Endothelial cell of umbilical vein (primary cell): ENCODE measurements at regions not wholly inside any gene's neighbourhood (a gene's known extent, or its start where the extent isn't known, plus 50 kb on each side); places are given as distances from the start of the nearest gene placed in this dataset.

Experiments used
- BruUV-seq: library from RNA; stranded (reverse); fragments of 400-500 nt; replicated peaks from 2 replicates; lab custom pipeline; 2021; lab: Mats Ljungman, UMichigan
- CTCF ChIA-PET: fragments of 300-600, 350-600 bp; sonication (Branson Sonifier 250); formaldehyde crosslinking; loops from one replicate; lab custom pipeline; 2021; ENCODE audit warnings: antibody characterized with exemption, inconsistent platforms; lab: Charles Lee
- POLR2A ChIA-PET: fragments of 300-600, 350-600 bp; sonication (Branson Sonifier 250); formaldehyde crosslinking; loops from one replicate; lab custom pipeline; 2021; ENCODE audit warnings: antibody characterized with exemption, inconsistent platforms; lab: Charles Lee
- DNase-seq: peaks from one replicate; pipeline ENCODE4 v3.0.0-alpha.2; 2011; ENCODE audit warnings: low read depth, low spot score
- FAIRE-seq: peaks from 2 replicates; lab custom pipeline; 2011; peaks lifted over from hg19 to GRCh38; lab: Jason Lieb, UNC
- H2AFZ ChIP-seq: 2 replicates; pipeline ENCODE4 v1.6.0; 2012; ENCODE audit warnings: low read depth, low read length, control low read depth, inconsistent platforms
- H3K27ac ChIP-seq: 2 replicates; pipeline ENCODE4 v1.5.1; 2011; ENCODE audit warnings: low read depth, mild to moderate bottlenecking, control low read depth, low read length, moderate library complexity; ENCODE audit not compliant: insufficient read depth
- H3K27me3 ChIP-seq, 2 experiments: 2 replicates each; pipeline versions ENCODE4 v1.6.0 to v1.6.1; 2011; ENCODE audit warnings: low read length in 2 of 2, mixed read lengths in 1 of 2; ENCODE audit not compliant: control insufficient read depth in 2 of 2, insufficient read depth in 2 of 2
- H3K36me3 ChIP-seq, 2 experiments: 2 replicates in 1 of 2; 3 replicates in 1 of 2; pipeline ENCODE4 v1.5.1; 2011; ENCODE audit warnings: low read length in 2 of 2, mild to moderate bottlenecking in 1 of 2, moderate library complexity in 1 of 2; ENCODE audit not compliant: control insufficient read depth in 2 of 2, insufficient read depth in 2 of 2; ENCODE audit errors: extremely low read depth in 1 of 2
- H3K4me1 ChIP-seq: 3 replicates; pipeline ENCODE4 v1.5.1; 2011; ENCODE audit warnings: mild to moderate bottlenecking, low read length; ENCODE audit not compliant: control insufficient read depth, insufficient read depth; ENCODE audit errors: extremely low read depth
- H3K4me2 ChIP-seq: 2 replicates; pipeline ENCODE4 v1.6.1; 2011; ENCODE audit warnings: low read length, control low read depth, mixed read lengths; ENCODE audit not compliant: insufficient read depth
- H3K4me3 ChIP-seq, 3 experiments: fragments of 200-600 bp in 1 of 3; sonication (generic), shearing (Covaris generic) in 1 of 3; replicated peaks in 1 of 3; 2 replicates each; pipeline ENCODE4 v1.5.1; 2011 to 2016; ENCODE audit warnings: control low read depth in 3 of 3, low read length in 3 of 3, mild to moderate bottlenecking in 2 of 3, inconsistent platforms in 1 of 3, low read depth in 1 of 3, moderate library complexity in 1 of 3; ENCODE audit not compliant: insufficient read depth in 1 of 3
- H3K79me2 ChIP-seq: 2 replicates; pipeline ENCODE4 v1.6.0; 2012; ENCODE audit warnings: low read length, inconsistent platforms; ENCODE audit not compliant: control insufficient read depth, insufficient read depth
- H3K9ac ChIP-seq: replicated peaks from 2 replicates; pipeline ENCODE3; 2011; ENCODE audit warnings: low read length, control low read depth; ENCODE audit not compliant: insufficient read depth; ENCODE audit errors: extremely low read depth
- H3K9me1 ChIP-seq: replicated peaks from 3 replicates; pipeline ENCODE4 v1.6.0; 2011; ENCODE audit warnings: mild to moderate bottlenecking, low read length; ENCODE audit not compliant: control insufficient read depth, insufficient read depth; ENCODE audit errors: extremely low read depth
- H3K9me3 ChIP-seq: replicated peaks from 2 replicates; pipeline ENCODE4 v1.5.1; 2012; ENCODE audit warnings: low read length, inconsistent platforms; ENCODE audit not compliant: control insufficient read depth, insufficient read depth
- H4K20me1 ChIP-seq: replicated peaks from 2 replicates; pipeline ENCODE3; 2011; ENCODE audit warnings: mild to moderate bottlenecking, low read length; ENCODE audit not compliant: control insufficient read depth, insufficient read depth; ENCODE audit errors: extremely low read depth
- CTCF ChIP-seq, 2 donors: IDR thresholded peaks; 1 replicate in 1 of 2; 2 replicates in 1 of 2; pipeline ENCODE4 v1.5.1; 2011; ENCODE audit warnings: low read length in 2 of 2, mild to moderate bottlenecking in 2 of 2, moderate library complexity in 2 of 2, control low read depth in 1 of 2, inconsistent platforms in 1 of 2, low read depth in 1 of 2; ENCODE audit not compliant: insufficient read depth in 1 of 2; ENCODE audit errors: extremely low read depth in 1 of 2
- EZH2 ChIP-seq: IDR thresholded peaks from 2 replicates; pipeline ENCODE4 v1.6.1; 2012; ENCODE audit warnings: borderline replicate concordance, low read depth, mild to moderate bottlenecking, moderate library complexity, low read length, inconsistent platforms; ENCODE audit not compliant: severe bottlenecking
- FOS ChIP-seq: IDR thresholded peaks from 2 replicates; pipeline ENCODE4 v1.6.1; 2011; ENCODE audit warnings: mild to moderate bottlenecking, low read length, moderate library complexity, borderline replicate concordance; ENCODE audit not compliant: insufficient read depth
- GATA2 ChIP-seq: IDR thresholded peaks from 2 replicates; pipeline ENCODE4 v1.7.0; 2011; ENCODE audit warnings: low read depth, mild to moderate bottlenecking, moderate library complexity, mixed read lengths, low read length; ENCODE audit not compliant: insufficient read length, insufficient read depth
- JUN ChIP-seq: IDR thresholded peaks from 2 replicates; pipeline ENCODE4 v1.6.1; 2011; ENCODE audit warnings: borderline replicate concordance, low read depth; ENCODE audit not compliant: insufficient read length, insufficient read depth
- MYC ChIP-seq: IDR thresholded peaks from one replicate; pipeline ENCODE4 v1.6.1; 2011; ENCODE audit warnings: mild to moderate bottlenecking, low read depth, low read length
- POLR2A ChIP-seq: IDR thresholded peaks from 2 replicates; pipeline ENCODE4 v1.6.1; 2012; ENCODE audit warnings: low read depth, mild to moderate bottlenecking, control low read depth, low read length
- POLR2AphosphoS5 ChIP-seq: IDR thresholded peaks from 2 replicates; pipeline ENCODE4 v1.6.1; 2012; ENCODE audit warnings: low read depth, mild to moderate bottlenecking, control low read depth, low read length, moderate library complexity; ENCODE audit not compliant: insufficient read depth
- dilution Hi-C: fragments of 300-500 bp; cut with MboI; formaldehyde crosslinking; loops from one replicate; pipeline ENCODE4 v1.15.0; 2019; ENCODE audit warnings: low sequenced_read_pairs; ENCODE audit not compliant: extremely low pct_ligation_motif_present
- intact Hi-C: fragments of 100-400 bp; cut with micrococcal nuclease; formaldehyde crosslinking; loops from one replicate; pipeline ENCODE4 v1.10.0; 2022
- TF ChIP-seq, protein P1 (sequence below): IDR thresholded peaks from 2 replicates; pipeline ENCODE4 v1.6.1; 2011; ENCODE audit not compliant: insufficient read depth, insufficient read length

GRCh38 chr12:98431089-98431488 is 84.3 kb upstream of the TMPO start:
- no TSS peak for BruUV-seq
- FAIRE-seq, result no peak
- H3K4me1 ChIP-seq, result peaks cover 4% of the 10 kb centered on the region
- H3K4me2 ChIP-seq, result no peak overlapping the region
- H4K20me1 ChIP-seq, result no peaks in the 10 kb centered on the region
- no peak overlapping the region for H2AFZ ChIP-seq
- no peak for TF ChIP-seq EZH2
- no peak for TF ChIP-seq JUN
- no peak for TF ChIP-seq MYC
- TF ChIP-seq, protein P1, sequence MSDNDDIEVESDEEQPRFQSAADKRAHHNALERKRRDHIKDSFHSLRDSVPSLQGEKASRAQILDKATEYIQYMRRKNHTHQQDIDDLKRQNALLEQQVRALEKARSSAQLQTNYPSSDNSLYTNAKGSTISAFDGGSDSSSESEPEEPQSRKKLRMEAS, result no peak
- no peak for TF ChIP-seq CTCF (IDR thresholded peaks at IDR 0.05; ENCODE audit: extremely low read depth in 1 of 2, insufficient read depth in 1 of 2, low read depth in 1 of 2, low read length in 2 of 2)
- no peak for TF ChIP-seq POLR2AphosphoS5
- dilution Hi-C loops (no loop called here), intact Hi-C loops (no loop called here)
- H3K9me1 ChIP-seq, result no peaks in the 10 kb centered on the region
- POLR2A ChIA-PET, result no interaction called here
- no peaks in the 10 kb centered on the region for H3K79me2 ChIP-seq
- DNase-seq, result no peak
- H3K36me3 ChIP-seq, result no peaks in the 10 kb centered on the region
- H3K27me3 ChIP-seq, result no peaks in the 10 kb centered on the region
- no peaks in the 10 kb centered on the region for H3K9me3 ChIP-seq
- no peak overlapping the region for H3K27ac ChIP-seq
- H3K9ac ChIP-seq, result no peak overlapping the region
- no peak overlapping the region for H3K4me3 ChIP-seq
- CTCF ChIA-PET, result no interaction called here

GRCh38 chr12:98437166-98437565 is 78.2 kb upstream of the TMPO start:
- DNase-seq (no peak), FAIRE-seq (no peak)
- Histone ChIP-seq H2AFZ (no peak overlapping the region), H3K4me3 (no peak overlapping the region), H4K20me1 (no peaks in the 10 kb centered on the region), H3K9me3 (no peaks in the 10 kb centered on the region), H3K27ac (no peak overlapping the region), H3K79me2 (no peaks in the 10 kb centered on the region), H3K9ac (no peak overlapping the region), H3K36me3 (no peaks in the 10 kb centered on the region), H3K9me1 (no peaks in the 10 kb centered on the region), H3K4me2 (no peak overlapping the region), H3K4me1 (peaks cover 18% of the 10 kb centered on the region), H3K27me3 (no peaks in the 10 kb centered on the region)
- TF ChIP-seq MYC, result no peak
- TF ChIP-seq JUN, result no peak
- TF ChIP-seq FOS, result no peak
- no peak for TF ChIP-seq GATA2
- no peak for TF ChIP-seq CTCF (IDR thresholded peaks at IDR 0.05; ENCODE audit: extremely low read depth in 1 of 2, insufficient read depth in 1 of 2, low read depth in 1 of 2, low read length in 2 of 2)
- TF ChIP-seq EZH2, result no peak
- TF ChIP-seq, protein P1, result no peak
- no peak for TF ChIP-seq POLR2A
- no peak for TF ChIP-seq POLR2AphosphoS5
- ChIA-PET POLR2A (no interaction called here), CTCF (interaction anchor here (1.0 to 3.9 kb wide), 2 partner anchors 10 to 22 kb away, joined by 3 to 50 read pairs; no protein-coding TSS in a partner anchor)
- dilution Hi-C loops (no loop called here), intact Hi-C loops (no loop called here)
- no TSS peak for BruUV-seq
